ENCODE measurements at regions not wholly inside any gene's neighbourhood (a gene's known extent, or its start where the extent isn't known, plus 50 kb on each side); places are given as distances from the start of the nearest gene placed in this dataset.
"Not testable (repeated sequence)": the region's sequence is repeated elsewhere in the genome, so short reads cannot be mapped to it uniquely, and the experiment has no call there.

GRCh38 chr14:101322223-101322622 is 239.1 kb upstream of the DIO3 start:
- H3K9me3 ChIP-seq (ENCODE audit: insufficient read depth, low read length): no peaks in the 10 kb centered on the region

GRCh38 chr14:101323111-101323510 is 238.2 kb upstream of the DIO3 start:
- Histone ChIP-seq H3K36me3 (replicated peaks; ENCODE audit: low read depth, low read length) (no peaks in the 10 kb centered on the region), H3K9me3 (ENCODE audit: insufficient read depth, low read length) (no peaks in the 10 kb centered on the region), H3K27me3 (ENCODE audit: low read depth, low read length) (no peaks in the 10 kb centered on the region), H3K9ac (ENCODE audit: low read length) (no peak overlapping the region), H3K4me3 (ENCODE audit: low read length) (no peak overlapping the region), H3K4me2 (ENCODE audit: low read length) (no peak overlapping the region), H3K27ac (ENCODE audit: low read length) (no peak overlapping the region), H3K4me1 (ENCODE audit: low read length) (no peaks in the 10 kb centered on the region), H2AFZ (ENCODE audit: low read depth, low read length) (no peak overlapping the region), H3K79me2 (ENCODE audit: low read length) (no peaks in the 10 kb centered on the region), H4K20me1 (ENCODE audit: insufficient read depth, low read length) (no peaks in the 10 kb centered on the region)
- no peak for TF ChIP-seq CTCF (IDR thresholded peaks at IDR 0.05; ENCODE audit: low read depth, low read length)
- TF ChIP-seq EZH2phosphoT487 (IDR thresholded peaks at IDR 0.05; ENCODE audit: low read depth): no peak

More at GRCh38 chr14:101322223-101322622, 239.1 kb upstream of the DIO3 start:
- H2AFZ ChIP-seq (ENCODE audit: low read depth, low read length): no peak overlapping the region
- no peak overlapping the region for H3K27ac ChIP-seq (ENCODE audit: low read length)
- no peak overlapping the region for H3K4me2 ChIP-seq (ENCODE audit: low read length)
- no peak overlapping the region for H3K4me3 ChIP-seq (ENCODE audit: low read length)
- no peaks in the 10 kb centered on the region for H3K27me3 ChIP-seq (ENCODE audit: low read depth, low read length)
- H3K9ac ChIP-seq (ENCODE audit: low read length): no peak overlapping the region
- no peaks in the 10 kb centered on the region for H4K20me1 ChIP-seq (ENCODE audit: insufficient read depth, low read length)
- TF ChIP-seq EZH2phosphoT487 (IDR thresholded peaks at IDR 0.05; ENCODE audit: low read depth) (no peak), CTCF (IDR thresholded peaks at IDR 0.05; ENCODE audit: low read depth, low read length) (no peak)
- H3K4me1 ChIP-seq (ENCODE audit: low read length): no peaks in the 10 kb centered on the region
- no peaks in the 10 kb centered on the region for H3K79me2 ChIP-seq (ENCODE audit: low read length)
- H3K36me3 ChIP-seq (replicated peaks; ENCODE audit: low read depth, low read length): no peaks in the 10 kb centered on the region

GRCh38 chr14:101323614-101324235 is 237.6 kb upstream of the DIO3 start:
- not testable (repeated sequence) for H2AFZ ChIP-seq (ENCODE audit: low read depth, low read length); H3K4me1 ChIP-seq (ENCODE audit: low read length); H3K79me2 ChIP-seq (ENCODE audit: low read length); H3K27ac ChIP-seq (ENCODE audit: low read length); H4K20me1 ChIP-seq (ENCODE audit: insufficient read depth, low read length); H3K4me2 ChIP-seq (ENCODE audit: low read length); H3K9ac ChIP-seq (ENCODE audit: low read length); H3K4me3 ChIP-seq (ENCODE audit: low read length); H3K36me3 ChIP-seq (replicated peaks; ENCODE audit: low read depth, low read length); H3K27me3 ChIP-seq (ENCODE audit: low read depth, low read length); H3K9me3 ChIP-seq (ENCODE audit: insufficient read depth, low read length)

GRCh38 chr14:101325319-101325718 is 236.0 kb upstream of the DIO3 start:
- no peaks in the 10 kb centered on the region for H3K9me3 ChIP-seq (ENCODE audit: insufficient read depth, low read length)
- H4K20me1 ChIP-seq (ENCODE audit: insufficient read depth, low read length): no peaks in the 10 kb centered on the region
- H3K4me2 ChIP-seq (ENCODE audit: low read length): no peak overlapping the region
- TF ChIP-seq CTCF (IDR thresholded peaks at IDR 0.05; ENCODE audit: low read depth, low read length): no peak
- no peak for TF ChIP-seq EZH2phosphoT487 (IDR thresholded peaks at IDR 0.05; ENCODE audit: low read depth)
- H3K9ac ChIP-seq (ENCODE audit: low read length): no peak overlapping the region
- H3K4me1 ChIP-seq (ENCODE audit: low read length): no peaks in the 10 kb centered on the region
- no peak overlapping the region for H3K4me3 ChIP-seq (ENCODE audit: low read length)
- H3K27ac ChIP-seq (ENCODE audit: low read length): no peak overlapping the region
- H2AFZ ChIP-seq (ENCODE audit: low read depth, low read length): no peak overlapping the region
- H3K36me3 ChIP-seq (replicated peaks; ENCODE audit: low read depth, low read length): no peaks in the 10 kb centered on the region
- no peaks in the 10 kb centered on the region for H3K27me3 ChIP-seq (ENCODE audit: low read depth, low read length)
- H3K79me2 ChIP-seq (ENCODE audit: low read length): no peaks in the 10 kb centered on the region

Data from OCI-LY3 (cell line).